H1 (cell line): ENCODE measurements at regions not wholly inside any gene's neighbourhood (a gene's known extent, or its start where the extent isn't known, plus 50 kb on each side); places are given as distances from the start of the nearest gene placed in this dataset.

Source experiments
- CTCF ChIA-PET: fragments of 300-600 bp; sonication (Branson Sonifier 250); formaldehyde crosslinking; loops from one replicate; lab custom pipeline; 2021; ENCODE audit not compliant: partially characterized antibody; lab: Charles Lee
- POLR2A ChIA-PET: fragments of 300-600 bp; sonication (Branson Sonifier 250); formaldehyde crosslinking; loops from one replicate; lab custom pipeline; 2021; ENCODE audit warnings: inconsistent platforms; ENCODE audit not compliant: partially characterized antibody; lab: Charles Lee
- DNase-seq, 2 experiments: peaks; one replicate each; pipeline versions ENCODE4 v3.0.0 to v3.0.0-alpha.2; 2010 to 2022; ENCODE audit warnings: low spot score in 2 of 2, low read depth in 1 of 2, mixed read lengths in 1 of 2
- FAIRE-seq: peaks from 2 replicates; lab custom pipeline; 2011; peaks lifted over from hg19 to GRCh38; lab: Jason Lieb, UNC
- H2AFZ ChIP-seq: 2 replicates; pipeline ENCODE4 v1.8.1; 2012; ENCODE audit warnings: low read length, inconsistent platforms
- H2AK5ac ChIP-seq: 2 replicates; pipeline ENCODE4 v1.6.1; 2013; ENCODE audit warnings: low read depth, low read length
- H2BK120ac ChIP-seq: replicated peaks from 2 replicates; pipeline ENCODE3; 2013; ENCODE audit warnings: low read depth, low read length, inconsistent platforms
- H2BK12ac ChIP-seq: 2 replicates; pipeline ENCODE4 v1.6.1; 2013; ENCODE audit warnings: low read depth, low read length
- H2BK15ac ChIP-seq: 2 replicates; pipeline ENCODE4 v1.6.1; 2013; ENCODE audit warnings: low read length
- H2BK20ac ChIP-seq: 2 replicates; pipeline ENCODE4 v1.6.1; 2013; ENCODE audit warnings: low read length
- H2BK5ac ChIP-seq: 2 replicates; pipeline ENCODE4 v1.6.1; 2013; ENCODE audit warnings: low read depth, low read length
- H3K14ac ChIP-seq: 2 replicates; pipeline ENCODE4 v1.6.1; 2013; ENCODE audit warnings: inconsistent platforms; ENCODE audit not compliant: insufficient read length
- H3K18ac ChIP-seq: 2 replicates; pipeline ENCODE4 v1.6.1; 2013; ENCODE audit warnings: low read length; ENCODE audit errors: extremely low read depth
- H3K23ac ChIP-seq: 2 replicates; pipeline ENCODE4 v1.6.1; 2013; ENCODE audit warnings: inconsistent platforms; ENCODE audit not compliant: insufficient read length
- H3K23me2 ChIP-seq: 2 replicates; pipeline ENCODE4 v1.6.1; 2013; ENCODE audit warnings: low read depth, low read length
- H3K27ac ChIP-seq: 2 replicates; pipeline ENCODE4 v1.6.1; 2011; ENCODE audit warnings: low read depth, low read length, inconsistent platforms
- H3K27me3 ChIP-seq, 4 experiments: replicated peaks in 1 of 4; 1 replicate in 1 of 4; 2 replicates in 3 of 4; pipeline versions ENCODE4 v1.6.1 to v1.8.1; 2011 to 2013; ENCODE audit warnings: low read length in 3 of 4, mild to moderate bottlenecking in 3 of 4, inconsistent platforms in 2 of 4, mixed read lengths in 2 of 4, moderate library complexity in 1 of 4; ENCODE audit not compliant: control insufficient read depth in 3 of 4, insufficient read depth in 3 of 4; ENCODE audit errors: extremely low read depth in 1 of 4
- H3K36me3 ChIP-seq, 4 experiments: 2 replicates each; pipeline versions ENCODE4 v1.6.1 to v1.8.1; 2011 to 2013; ENCODE audit warnings: mild to moderate bottlenecking in 4 of 4, low read length in 3 of 4, moderate library complexity in 2 of 4, control low read depth in 1 of 4, inconsistent platforms in 1 of 4; ENCODE audit not compliant: insufficient read depth in 4 of 4, control insufficient read depth in 2 of 4
- H3K4ac ChIP-seq: replicated peaks from 2 replicates; pipeline ENCODE3; 2013; ENCODE audit warnings: low read length, low read depth, mixed read lengths, inconsistent platforms; ENCODE audit not compliant: insufficient read length
- H3K4me1 ChIP-seq, 4 experiments: replicated peaks in 1 of 4; 1 replicate in 1 of 4; 2 replicates in 3 of 4; pipeline versions ENCODE4 v1.6.1 to v1.8.1; 2011 to 2013; ENCODE audit warnings: low read length in 3 of 4, inconsistent platforms in 2 of 4, mixed read lengths in 1 of 4; ENCODE audit not compliant: insufficient read depth in 4 of 4, control insufficient read depth in 3 of 4
- H3K4me2 ChIP-seq, 2 experiments: 2 replicates each; pipeline versions ENCODE4 v1.6.1 to v1.8.1; 2011 to 2013; ENCODE audit warnings: low read depth in 2 of 2, low read length in 2 of 2, control low read depth in 1 of 2, inconsistent platforms in 1 of 2, mild to moderate bottlenecking in 1 of 2; ENCODE audit not compliant: insufficient read depth in 1 of 2
- H3K4me3 ChIP-seq, 4 experiments: fragments of 200-600, 300-600 bp in 1 of 4; sonication (generic), shearing (Covaris generic), sonication (Bioruptor Twin) in 1 of 4; 2 replicates each; pipeline versions ENCODE4 v1.5.1 to v1.8.1; 2011 to 2016; ENCODE audit warnings: low read length in 4 of 4, low read depth in 3 of 4, control low read depth in 2 of 4, inconsistent platforms in 2 of 4, mild to moderate bottlenecking in 2 of 4, mixed read lengths in 1 of 4, moderate library complexity in 1 of 4; ENCODE audit not compliant: insufficient read depth in 2 of 4; ENCODE audit errors: extremely low read depth in 1 of 4
- H3K56ac ChIP-seq: replicated peaks from 2 replicates; pipeline ENCODE3; 2013; ENCODE audit warnings: low read depth, mild to moderate bottlenecking, mixed read lengths, low read length, inconsistent platforms; ENCODE audit not compliant: insufficient read length
- H3K79me1 ChIP-seq: 2 replicates; pipeline ENCODE4 v1.6.1; 2013; ENCODE audit warnings: low read depth, low read length, control low read depth
- H3K79me2 ChIP-seq, 2 experiments: 2 replicates each; pipeline versions ENCODE4 v1.6.1 to v1.8.1; 2012 to 2013; ENCODE audit warnings: low read length in 2 of 2, mild to moderate bottlenecking in 2 of 2, inconsistent platforms in 1 of 2; ENCODE audit not compliant: insufficient read depth in 2 of 2, control insufficient read depth in 1 of 2
- H3K9ac ChIP-seq, 4 experiments: replicated peaks in 1 of 4; 1 replicate in 1 of 4; 2 replicates in 3 of 4; pipeline versions ENCODE4 v1.6.1 to v1.8.1; 2011 to 2013; ENCODE audit warnings: low read depth in 3 of 4, low read length in 3 of 4, control low read depth in 2 of 4, mild to moderate bottlenecking in 2 of 4, moderate library complexity in 2 of 4, inconsistent platforms in 1 of 4; ENCODE audit errors: extremely low read depth in 1 of 4
- H3K9me3 ChIP-seq, 2 experiments: 2 replicates each; pipeline versions ENCODE4 v1.6.1 to v1.8.1; 2012 to 2013; ENCODE audit warnings: mild to moderate bottlenecking in 2 of 2, moderate library complexity in 2 of 2, control low read depth in 1 of 2, inconsistent platforms in 1 of 2, low read depth in 1 of 2, low read length in 1 of 2, mixed read lengths in 1 of 2; ENCODE audit not compliant: insufficient read depth in 2 of 2
- H4K20me1 ChIP-seq, 2 experiments: replicated peaks in 1 of 2; 2 replicates each; pipeline versions ENCODE3 to v1.8.1; 2011 to 2013; ENCODE audit warnings: inconsistent platforms in 2 of 2, low read length in 2 of 2, mild to moderate bottlenecking in 1 of 2; ENCODE audit not compliant: insufficient read depth in 2 of 2, control insufficient read depth in 1 of 2
- H4K5ac ChIP-seq: 2 replicates; pipeline ENCODE4 v1.6.1; 2013; ENCODE audit warnings: low read length, low read depth, mixed read lengths, inconsistent platforms; ENCODE audit not compliant: insufficient read length
- H4K8ac ChIP-seq: 2 replicates; pipeline ENCODE4 v1.8.0; 2013; ENCODE audit warnings: mild to moderate bottlenecking, moderate library complexity, low read length, inconsistent platforms; ENCODE audit not compliant: insufficient read depth; ENCODE audit errors: extremely low read depth
- H4K91ac ChIP-seq: replicated peaks from 2 replicates; pipeline ENCODE3; 2013; ENCODE audit warnings: low read length, mixed read lengths, inconsistent platforms; ENCODE audit not compliant: insufficient read length
- ATF3 ChIP-seq: IDR thresholded peaks from 2 replicates; pipeline ENCODE4 v1.6.1; 2011; ENCODE audit warnings: low read depth, mild to moderate bottlenecking, low read length; ENCODE audit not compliant: insufficient read depth
- BACH1 ChIP-seq: IDR thresholded peaks from 2 replicates; pipeline ENCODE4 v1.6.1; 2012; ENCODE audit warnings: low read length, improper control_type of control experiment
- EGR1 ChIP-seq: IDR thresholded peaks from 2 replicates; pipeline ENCODE4 v1.6.1; 2011; ENCODE audit warnings: low read depth, low read length, borderline replicate concordance
- EP300 ChIP-seq, 2 experiments: IDR thresholded peaks; 1 replicate in 1 of 2; 2 replicates in 1 of 2; pipeline ENCODE4 v1.6.1; 2011 to 2012; ENCODE audit warnings: low read depth in 2 of 2, low read length in 2 of 2, mild to moderate bottlenecking in 2 of 2, borderline replicate concordance in 1 of 2, inconsistent platforms in 1 of 2, moderate library complexity in 1 of 2
- GABPA ChIP-seq: IDR thresholded peaks from 2 replicates; pipeline ENCODE4 v1.6.1; 2011; ENCODE audit warnings: mild to moderate bottlenecking, low read length, moderate library complexity, borderline replicate concordance; ENCODE audit not compliant: insufficient read depth
- GTF2F1 ChIP-seq: IDR thresholded peaks from 2 replicates; pipeline ENCODE4 v1.6.1; 2012; ENCODE audit warnings: low read depth, low read length, improper control_type of control experiment, borderline replicate concordance
- MAX ChIP-seq: IDR thresholded peaks from 2 replicates; pipeline ENCODE4 v1.6.1; 2012; ENCODE audit warnings: inconsistent platforms
- RNF2 ChIP-seq: fragments of 200-900, 300-1000 bp; sonication (generic); IDR thresholded peaks from 2 replicates; pipeline ENCODE4 v1.7.1; 2016; ENCODE audit warnings: borderline replicate concordance, low read depth, mild to moderate bottlenecking, antibody characterized with exemption, low read length; ENCODE audit not compliant: poor library complexity, severe bottlenecking; ENCODE audit errors: missing control alignments
- SP4 ChIP-seq: IDR thresholded peaks from 2 replicates; pipeline ENCODE4 v1.6.1; 2012; ENCODE audit warnings: low read length, inconsistent platforms
- YY1 ChIP-seq: IDR thresholded peaks from 2 replicates; pipeline ENCODE4 v1.6.1; 2011; ENCODE audit warnings: low read depth, mild to moderate bottlenecking, low read length
- ZNF274 ChIP-seq: IDR thresholded peaks from 2 replicates; pipeline ENCODE4 v1.7.0; 2012; ENCODE audit warnings: low read length, borderline replicate concordance; ENCODE audit errors: extremely low read depth
- WGBS, 2 experiments: shearing (Covaris generic) in 1 of 2; methylation state at CpG; one replicate each; pipeline versions ENCODE4 v1.1.6 to v1.1.7; 2013 to 2015; ENCODE audit warnings: low lambda C conversion rate in 2 of 2, mixed read lengths in 2 of 2, inconsistent platforms in 1 of 2, low coverage in 1 of 2, missing lambda C conversion rate in 1 of 2; ENCODE audit not compliant: insufficient replicate concordance in 2 of 2, insufficient coverage in 1 of 2, insufficient read length in 1 of 2; ENCODE audit errors: extremely low coverage in 1 of 2, missing lambda C conversion rate in 1 of 2; 5-methylcytosine and 5-hydroxymethylcytosine counted together
- TF ChIP-seq, protein P1 (sequence below): IDR thresholded peaks from 2 replicates; pipeline ENCODE4 v1.6.1; 2011; ENCODE audit warnings: low read length, improper control_type of control experiment

DNA sequence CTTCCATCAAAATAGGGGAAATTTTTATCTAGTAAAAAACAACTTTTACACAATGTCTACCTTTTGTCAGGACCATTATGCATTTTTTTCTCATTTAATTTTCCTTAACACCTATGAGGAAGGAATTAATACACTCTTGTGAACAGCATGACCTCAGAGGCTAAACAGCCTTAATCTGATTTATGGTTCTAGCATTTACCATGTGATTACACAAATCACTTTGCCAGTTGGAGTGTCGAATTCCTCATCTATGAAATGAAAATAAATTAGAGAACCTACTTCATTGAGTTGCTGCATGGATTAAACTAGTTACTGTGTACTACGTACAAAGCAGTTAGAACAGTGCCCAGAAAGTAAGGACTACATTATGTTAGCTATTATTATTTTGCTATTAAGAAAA lies 187.7 kb upstream of the MPDZ start:
- Histone ChIP-seq H2BK120ac (no peak overlapping the region), H3K4me3 (no peak overlapping the region), H3K27ac (no peak overlapping the region), H3K9me3 (no peaks in the 10 kb centered on the region), H3K36me3 (no peaks in the 10 kb centered on the region), H3K56ac (no peak overlapping the region), H4K5ac (no peak overlapping the region), H3K9ac (no peak overlapping the region), H2BK20ac (no peak overlapping the region), H4K91ac (no peak overlapping the region), H2BK15ac (no peak overlapping the region), H3K79me1 (no peaks in the 10 kb centered on the region), H3K23ac (no peak overlapping the region), H3K14ac (no peak overlapping the region), H2AFZ (no peak overlapping the region), H3K23me2 (no peaks in the 10 kb centered on the region), H2BK5ac (no peak overlapping the region), H3K4me1 (no peaks in the 10 kb centered on the region), H2BK12ac (no peak overlapping the region), H3K4ac (no peak overlapping the region), H4K20me1 (no peaks in the 10 kb centered on the region), H4K8ac (no peak overlapping the region), H3K27me3 (no peaks in the 10 kb centered on the region), H3K4me2 (no peak overlapping the region), H3K18ac (no peak overlapping the region), H3K79me2 (no peaks in the 10 kb centered on the region), H2AK5ac (no peak overlapping the region)
- ChIA-PET CTCF (no interaction called here), POLR2A (no interaction called here)
- WGBS, 2 experiments, result 46% methylated on average over 2 of the region's 2 CpGs; no CpG with 5 or more reads in 1 of the 2 experiments
- DNase-seq (no peak), FAIRE-seq (no peak)
- TF ChIP-seq GTF2F1, result no peak
- TF ChIP-seq, protein P1, sequence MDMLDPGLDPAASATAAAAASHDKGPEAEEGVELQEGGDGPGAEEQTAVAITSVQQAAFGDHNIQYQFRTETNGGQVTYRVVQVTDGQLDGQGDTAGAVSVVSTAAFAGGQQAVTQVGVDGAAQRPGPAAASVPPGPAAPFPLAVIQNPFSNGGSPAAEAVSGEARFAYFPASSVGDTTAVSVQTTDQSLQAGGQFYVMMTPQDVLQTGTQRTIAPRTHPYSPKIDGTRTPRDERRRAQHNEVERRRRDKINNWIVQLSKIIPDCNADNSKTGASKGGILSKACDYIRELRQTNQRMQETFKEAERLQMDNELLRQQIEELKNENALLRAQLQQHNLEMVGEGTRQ, result no peak
- TF ChIP-seq ZNF274, result no peak
- no peak for TF ChIP-seq ATF3
- no peak for TF ChIP-seq EGR1
- TF ChIP-seq GABPA, result no peak
- TF ChIP-seq RNF2, result no peak
- TF ChIP-seq MAX, result no peak
- TF ChIP-seq BACH1, result no peak
- TF ChIP-seq SP4, result no peak
- no peak for TF ChIP-seq EP300 (IDR thresholded peaks at IDR 0.05; ENCODE audit: borderline replicate concordance in 1 of 2, low read depth in 2 of 2, low read length in 2 of 2)
- TF ChIP-seq YY1, result no peak
